HG02759 (cell line): ENCODE measurements at regions not wholly inside any gene's neighbourhood (a gene's known extent, or its start where the extent isn't known, plus 50 kb on each side); places are given as distances from the start of the nearest gene placed in this dataset.
"Not testable (repeated sequence)": the region's sequence is repeated elsewhere in the genome, so short reads cannot be mapped to it uniquely, and the experiment has no call there.

ENCODE experiments used
- ATAC-seq: cut with Tn5 transposase; IDR thresholded peaks from one replicate; pipeline ENCODE4 v1.9.1; 2021; ENCODE audit warnings: mild to moderate bottlenecking, moderate library complexity; ENCODE audit not compliant: unreplicated experiment

- ATAC-seq = no peak
Observed at GRCh38 chr4:79223993-79224776, 101.7 kb downstream of the NAA11 start.

GRCh38 chr4:79217025-79217424 lies 108.8 kb downstream of the NAA11 start:
- ATAC-seq = no peak

GRCh38 chr4:79213702-79214101 lies 112.2 kb downstream of the NAA11 start:
- no peak for ATAC-seq

GRCh38 chr4:79213010-79213409 lies 112.9 kb downstream of the NAA11 start:
- ATAC-seq = no peak

GRCh38 chr4:79212311-79212710 lies 113.5 kb downstream of the NAA11 start:
- ATAC-seq = no peak

GRCh38 chr4:79211490-79211889 lies 114.4 kb downstream of the NAA11 start:
- ATAC-seq = no peak

GRCh38 chr4:79210636-79211049 lies 115.2 kb downstream of the NAA11 start:
- no peak for ATAC-seq

- no peak for ATAC-seq
Observed at GRCh38 chr4:79209822-79210635, 115.8 kb downstream of the NAA11 start.

- no peak for ATAC-seq
Observed at GRCh38 chr4:79209081-79209480, 116.8 kb downstream of the NAA11 start.

- no peak for ATAC-seq
Observed at GRCh38 chr4:79207281-79207680, 118.6 kb downstream of the NAA11 start.

- ATAC-seq = no peak
Observed at GRCh38 chr4:79206660-79207059, 119.2 kb downstream of the NAA11 start.

GRCh38 chr4:79205121-79205520 lies 120.7 kb downstream of the NAA11 start:
- ATAC-seq = no peak

GRCh38 chr4:79201971-79202370 lies 123.9 kb downstream of the NAA11 start:
- no peak for ATAC-seq

GRCh38 chr4:79199743-79200142 lies 126.1 kb downstream of the NAA11 start:
- ATAC-seq = no peak

GRCh38 chr4:79198951-79199587 lies 126.8 kb downstream of the NAA11 start:
- ATAC-seq = no peak

GRCh38 chr4:79197275-79198009 lies 128.4 kb downstream of the NAA11 start:
- no peak for ATAC-seq

GRCh38 chr4:79191292-79191691 lies 134.6 kb downstream of the NAA11 start:
- not testable (repeated sequence) for ATAC-seq

GRCh38 chr4:79185526-79186045 lies 140.3 kb downstream of the NAA11 start:
- ATAC-seq = no peak

- no peak for ATAC-seq
Observed at GRCh38 chr4:79184476-79184875, 141.4 kb downstream of the NAA11 start.

GRCh38 chr4:79182209-79182608 lies 143.7 kb downstream of the NAA11 start:
- ATAC-seq = no peak

- ATAC-seq = no peak
Observed at GRCh38 chr4:79181190-79181589, 144.7 kb downstream of the NAA11 start.
